Medulla oblongata (tissue), 1 donor: ENCODE measurements at regions not wholly inside any gene's neighbourhood (a gene's known extent, or its start where the extent isn't known, plus 50 kb on each side); places are given as distances from the start of the nearest gene placed in this dataset.
"Not testable (repeated sequence)": the region's sequence is repeated elsewhere in the genome, so short reads cannot be mapped to it uniquely, and the experiment has no call there.

Experiments
- DNase-seq: peaks from one replicate; pipeline ENCODE4 v3.0.0-alpha.2; 2015; ENCODE audit errors: extremely low spot score

GRCh38 chr20:26216025-26216424, 519.4 kb upstream of the ZNF337 start:
- no peak for DNase-seq

- no peak for DNase-seq
These were observed 518.3 kb upstream of the ZNF337 start for GRCh38 chr20:26214991-26215390.

- no peak for DNase-seq
These were observed 512.7 kb upstream of the ZNF337 start for GRCh38 chr20:26209171-26209941.

GRCh38 chr20:26208296-26209091, 511.8 kb upstream of the ZNF337 start:
- DNase-seq, result no peak

GRCh38 chr20:26207967-26208295, 511.3 kb upstream of the ZNF337 start:
- not testable (repeated sequence) for DNase-seq

GRCh38 chr20:26207237-26207966, 510.7 kb upstream of the ZNF337 start:
- no peak for DNase-seq

GRCh38 chr20:26205350-26205749, 508.7 kb upstream of the ZNF337 start:
- DNase-seq, result no peak

GRCh38 chr20:26201026-26201425, 504.4 kb upstream of the ZNF337 start:
- not testable (repeated sequence) for DNase-seq

- DNase-seq, result not testable (repeated sequence)
These were observed 490.7 kb upstream of the ZNF337 start for GRCh38 chr20:26187329-26187728.

GRCh38 chr20:26183720-26184119, 487.1 kb upstream of the ZNF337 start:
- not testable (repeated sequence) for DNase-seq

- DNase-seq, result not testable (repeated sequence)
These were observed 484.7 kb upstream of the ZNF337 start for GRCh38 chr20:26181364-26181763.

- not testable (repeated sequence) for DNase-seq
These were observed 475.2 kb upstream of the ZNF337 start for GRCh38 chr20:26171875-26172274.

GRCh38 chr20:26169506-26169905, 472.9 kb upstream of the ZNF337 start:
- DNase-seq, result no peak

GRCh38 chr20:26167499-26167898, 470.8 kb upstream of the ZNF337 start:
- DNase-seq, result no peak

GRCh38 chr20:26163890-26164289, 467.2 kb upstream of the ZNF337 start:
- no peak for DNase-seq

GRCh38 chr20:26163151-26163550, 466.5 kb upstream of the ZNF337 start:
- not testable (repeated sequence) for DNase-seq

- not testable (repeated sequence) for DNase-seq
These were observed 465.1 kb upstream of the ZNF337 start for GRCh38 chr20:26161741-26162140.

GRCh38 chr20:26160916-26161315, 464.3 kb upstream of the ZNF337 start:
- DNase-seq, result not testable (repeated sequence)

- no peak for DNase-seq
These were observed 457.6 kb upstream of the ZNF337 start for GRCh38 chr20:26154224-26154623.

GRCh38 chr20:26135325-26136110, 438.9 kb upstream of the ZNF337 start:
- DNase-seq, result no peak

- DNase-seq, result no peak
These were observed 438.0 kb upstream of the ZNF337 start for GRCh38 chr20:26134606-26135005.

- DNase-seq, result not testable (repeated sequence)
These were observed 437.1 kb upstream of the ZNF337 start for GRCh38 chr20:26133794-26134193.
